ENCODE measurements at regions not wholly inside any gene's neighbourhood (a gene's known extent, or its start where the extent isn't known, plus 50 kb on each side); places are given as distances from the start of the nearest gene placed in this dataset.

DNA sequence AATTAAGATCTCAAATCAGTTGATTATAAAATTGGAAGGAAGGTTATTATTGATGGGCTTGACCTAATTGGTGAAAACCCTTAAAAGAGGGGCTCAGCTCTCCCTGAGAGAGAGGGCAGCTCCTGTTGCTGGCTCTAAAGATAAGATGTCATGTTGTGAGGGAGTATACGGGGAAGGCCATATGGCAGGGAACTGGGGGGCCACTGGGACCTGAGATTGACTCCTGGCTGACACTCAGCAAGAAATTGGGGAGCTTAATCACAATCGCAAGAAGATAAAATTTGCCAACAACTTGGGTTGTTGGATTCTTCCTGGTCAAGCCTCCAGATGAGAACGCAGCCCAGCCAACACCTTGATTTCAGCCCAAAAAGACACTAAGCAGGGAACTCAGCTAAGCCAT, 69.7 kb upstream of the KCNJ6 start:
- no peaks in the 10 kb centered on the region for H3K9me3 ChIP-seq
- H3K4me1 ChIP-seq: no peaks in the 10 kb centered on the region
- DNase-seq (no peak), ATAC-seq (no peak)
- no peak overlapping the region for H3K4me3 ChIP-seq
- H3K36me3 ChIP-seq: no peaks in the 10 kb centered on the region
- peaks cover 0 to 19% (median 2%) of the 10 kb centered on the region in 9 donors for H3K27me3 ChIP-seq
- intact Hi-C loops (cut with DNase I): no loop called here
- 65 to 76% (median 68%) methylated on average over 3 of the region's 3 CpGs for WGBS, 4 donors
- H3K27ac ChIP-seq: no peak overlapping the region
- TF ChIP-seq, protein P1, sequence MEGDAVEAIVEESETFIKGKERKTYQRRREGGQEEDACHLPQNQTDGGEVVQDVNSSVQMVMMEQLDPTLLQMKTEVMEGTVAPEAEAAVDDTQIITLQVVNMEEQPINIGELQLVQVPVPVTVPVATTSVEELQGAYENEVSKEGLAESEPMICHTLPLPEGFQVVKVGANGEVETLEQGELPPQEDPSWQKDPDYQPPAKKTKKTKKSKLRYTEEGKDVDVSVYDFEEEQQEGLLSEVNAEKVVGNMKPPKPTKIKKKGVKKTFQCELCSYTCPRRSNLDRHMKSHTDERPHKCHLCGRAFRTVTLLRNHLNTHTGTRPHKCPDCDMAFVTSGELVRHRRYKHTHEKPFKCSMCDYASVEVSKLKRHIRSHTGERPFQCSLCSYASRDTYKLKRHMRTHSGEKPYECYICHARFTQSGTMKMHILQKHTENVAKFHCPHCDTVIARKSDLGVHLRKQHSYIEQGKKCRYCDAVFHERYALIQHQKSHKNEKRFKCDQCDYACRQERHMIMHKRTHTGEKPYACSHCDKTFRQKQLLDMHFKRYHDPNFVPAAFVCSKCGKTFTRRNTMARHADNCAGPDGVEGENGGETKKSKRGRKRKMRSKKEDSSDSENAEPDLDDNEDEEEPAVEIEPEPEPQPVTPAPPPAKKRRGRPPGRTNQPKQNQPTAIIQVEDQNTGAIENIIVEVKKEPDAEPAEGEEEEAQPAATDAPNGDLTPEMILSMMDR (IDR thresholded peaks at IDR 0.05): no peak
- TF ChIP-seq POLR2A (IDR thresholded peaks at IDR 0.05): no peak

DNA sequence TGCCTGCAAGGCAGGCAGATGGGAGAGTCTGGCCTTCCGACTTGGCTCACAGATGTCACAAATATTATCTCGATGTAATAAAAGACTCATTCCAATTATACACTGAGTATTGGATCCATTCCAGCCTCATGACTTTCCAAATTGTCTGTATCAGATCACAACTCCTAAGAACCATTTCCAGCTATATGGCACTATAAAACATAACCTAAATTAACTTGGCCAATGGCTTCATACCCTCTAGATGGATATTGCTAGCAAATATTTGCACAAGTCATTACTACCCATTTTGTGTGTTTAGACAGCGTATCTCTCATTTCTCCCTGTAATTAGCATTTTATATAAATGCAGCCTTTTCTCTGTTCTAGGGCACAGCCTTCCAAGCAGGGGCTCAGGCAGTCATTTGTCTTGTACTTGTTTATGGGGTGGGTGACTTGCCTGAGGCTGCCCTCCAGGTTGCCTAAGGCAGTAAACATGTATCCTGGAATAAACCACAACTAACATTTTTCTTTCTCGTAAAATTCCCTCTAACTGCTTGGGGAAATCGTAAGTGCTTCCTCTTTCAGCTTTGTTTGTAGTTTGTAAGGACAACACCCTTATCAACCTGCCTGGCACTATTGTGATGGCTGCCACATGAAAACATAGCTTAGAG, 70.6 kb upstream of the KCNJ6 start:
- H3K4me1 ChIP-seq: no peaks in the 10 kb centered on the region
- H3K9me3 ChIP-seq: no peaks in the 10 kb centered on the region
- H3K27ac ChIP-seq: no peak overlapping the region
- 61 to 69% (median 66%) methylated on average over 5 of the region's 5 CpGs for WGBS, 4 donors
- TF ChIP-seq, protein P1 (IDR thresholded peaks at IDR 0.05): no peak
- TF ChIP-seq POLR2A (IDR thresholded peaks at IDR 0.05): no peak
- DNase-seq (no peak), ATAC-seq (no peak)
- H3K36me3 ChIP-seq: no peaks in the 10 kb centered on the region
- peaks cover 0 to 19% (median 2%) of the 10 kb centered on the region in 9 donors for H3K27me3 ChIP-seq
- intact Hi-C loops (cut with DNase I): no loop called here
- no peak overlapping the region for H3K4me3 ChIP-seq

DNA sequence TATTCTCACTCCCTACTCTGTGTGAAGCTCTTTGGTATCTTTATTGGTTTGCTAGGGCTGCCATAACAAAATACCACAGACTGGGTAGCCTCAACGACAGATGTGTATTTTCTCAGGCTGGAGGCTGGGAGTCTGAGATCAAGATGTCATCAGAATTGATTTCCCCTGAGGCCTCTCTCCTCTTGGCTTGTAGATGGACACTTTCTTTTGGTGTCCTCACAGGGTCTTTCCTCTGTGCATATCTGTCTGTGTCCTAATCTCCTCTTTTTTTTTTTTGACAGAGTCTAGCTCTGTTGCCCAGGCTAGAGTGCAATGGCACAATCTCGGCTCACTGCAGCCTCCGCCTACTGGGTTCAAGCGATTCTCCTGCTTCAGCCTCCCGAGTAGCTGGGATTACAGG, 71.4 kb upstream of the KCNJ6 start:
- peaks cover 0 to 19% (median 2%) of the 10 kb centered on the region in 9 donors for H3K27me3 ChIP-seq
- intact Hi-C loops (cut with DNase I): no loop called here
- no peaks in the 10 kb centered on the region for H3K36me3 ChIP-seq
- TF ChIP-seq, protein P1 (IDR thresholded peaks at IDR 0.05): no peak
- TF ChIP-seq POLR2A (IDR thresholded peaks at IDR 0.05): no peak
- no peak overlapping the region for H3K27ac ChIP-seq
- WGBS, 4 donors: 75 to 89% (median 87%) methylated on average over 5 of the region's 5 CpGs
- H3K9me3 ChIP-seq: no peaks in the 10 kb centered on the region
- no peak for ATAC-seq
- no peak for DNase-seq
- H3K4me3 ChIP-seq: no peak overlapping the region
- no peaks in the 10 kb centered on the region for H3K4me1 ChIP-seq

DNA sequence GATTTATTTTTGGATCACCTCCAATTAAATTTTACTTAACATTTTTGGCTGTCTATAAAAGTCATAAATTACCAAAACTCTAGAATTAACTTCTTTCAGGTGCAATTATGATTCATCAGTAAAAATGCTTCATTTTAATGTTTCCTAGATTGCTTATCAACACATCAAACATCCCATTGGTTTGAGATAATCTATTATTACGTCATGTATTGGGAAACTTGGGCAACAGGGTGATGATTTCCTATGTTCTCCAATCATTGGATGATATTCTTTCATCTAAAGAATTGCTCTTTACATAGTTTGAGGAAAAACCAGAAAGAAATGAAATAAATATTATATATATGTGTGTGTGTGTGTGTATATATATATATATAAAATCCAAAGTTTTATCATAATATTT, 76.8 kb upstream of the KCNJ6 start:
- no peak for ATAC-seq
- WGBS, 4 donors: 67 to 74% (median 70%) methylated on average over 1 of the region's 1 CpG
- intact Hi-C loops (cut with DNase I): no loop called here

More for the DNA sequence above, 76.8 kb upstream of the KCNJ6 start:
- peaks cover 0 to 4% (median 0%) of the 10 kb centered on the region in 9 donors for H3K27me3 ChIP-seq
- H3K9me3 ChIP-seq: no peaks in the 10 kb centered on the region
- H3K4me3 ChIP-seq: no peak overlapping the region
- no peaks in the 10 kb centered on the region for H3K36me3 ChIP-seq
- H3K4me1 ChIP-seq: no peaks in the 10 kb centered on the region
- no peak for DNase-seq
- no peak for TF ChIP-seq POLR2A (IDR thresholded peaks at IDR 0.05)
- TF ChIP-seq, protein P1 (IDR thresholded peaks at IDR 0.05): no peak
- no peak overlapping the region for H3K27ac ChIP-seq

Measured in heart left ventricle (tissue), 16 donors.